CD4-positive, alpha-beta T cell treated with Interleukin-6 for 4 hours (primary cell): ENCODE measurements at regions not wholly inside any gene's neighbourhood (a gene's known extent, or its start where the extent isn't known, plus 50 kb on each side); places are given as distances from the start of the nearest gene placed in this dataset.

Experiments
- DNase-seq: peaks from one replicate; pipeline ENCODE4 v3.0.0-alpha.2; 2020; ENCODE audit warnings: mixed read lengths

GRCh38 chr16:11401161-11402050 lies 56.1 kb downstream of the RMI2 start:
- DNase-seq, result no peak

DNA sequence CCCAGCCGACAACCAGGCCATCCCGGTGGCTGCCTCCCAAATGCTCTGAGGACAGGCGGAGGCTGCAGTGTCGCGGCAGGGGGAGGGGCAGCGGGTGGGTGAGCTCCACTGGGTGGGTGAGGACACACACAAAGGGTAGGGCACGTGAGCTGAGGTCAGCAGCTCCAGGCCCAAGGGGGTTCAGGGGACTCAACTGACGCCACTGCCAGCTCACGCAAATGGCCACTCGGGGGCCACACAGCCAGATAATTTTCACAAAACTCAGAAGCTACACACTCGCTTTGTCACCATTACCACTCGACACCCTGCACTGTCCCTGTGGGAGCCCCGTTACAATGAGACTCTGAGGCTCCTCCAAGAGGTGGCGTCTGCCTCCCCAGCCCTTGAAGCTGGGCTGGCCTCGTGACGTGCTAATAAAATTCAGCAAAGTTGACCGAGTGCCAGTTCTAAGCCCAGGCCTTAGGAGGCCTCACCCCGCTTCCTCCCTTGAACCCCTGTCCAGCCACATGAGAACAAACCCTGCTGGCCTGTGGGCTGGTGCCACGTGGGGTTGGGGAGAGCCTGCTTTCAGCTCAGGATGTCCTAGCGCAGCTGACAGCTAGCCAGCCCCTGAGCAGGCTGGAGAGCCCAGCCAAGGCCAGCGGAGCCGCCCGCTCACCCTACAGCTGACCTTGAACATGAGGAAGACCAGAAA lies 56.9 kb downstream of the RMI2 start:
- no peak for DNase-seq

- no peak for DNase-seq
Measured at GRCh38 chr16:11402745-11403533, 57.7 kb downstream of the RMI2 start.

DNA sequence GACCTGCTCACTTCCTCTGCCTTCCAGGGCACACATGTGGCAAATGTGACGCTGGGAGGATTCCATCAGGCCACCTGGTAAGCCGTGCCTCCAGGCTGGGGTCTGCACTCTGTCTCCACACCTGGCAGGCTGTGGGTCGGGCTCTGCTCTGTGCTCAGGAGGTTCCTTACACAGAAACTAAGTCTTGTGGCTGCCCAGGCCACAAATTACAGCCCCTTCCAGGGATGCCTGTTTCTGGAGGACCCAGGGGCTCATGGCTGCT lies 58.2 kb downstream of the RMI2 start:
- DNase-seq, result no peak

DNA sequence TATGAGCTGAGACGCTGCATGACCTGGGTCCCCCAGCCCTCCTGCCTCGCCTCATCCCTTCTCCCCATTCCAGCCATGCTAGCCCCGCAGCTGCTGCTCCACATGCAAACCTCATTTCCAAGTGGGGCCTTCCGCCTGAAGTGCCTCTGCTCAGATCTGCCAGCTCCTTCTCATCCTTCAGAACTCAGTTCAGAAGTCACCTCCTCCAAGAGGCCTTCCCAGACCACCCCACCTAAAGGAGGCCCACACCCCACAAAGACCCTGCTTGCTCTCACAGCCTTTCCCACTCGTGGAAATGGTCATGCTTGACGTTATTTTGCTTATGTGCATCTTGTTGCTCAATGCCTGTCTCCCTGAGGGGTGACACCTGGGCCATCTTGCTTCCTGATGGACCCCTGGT lies 58.7 kb downstream of the RMI2 start:
- no peak for DNase-seq

DNA sequence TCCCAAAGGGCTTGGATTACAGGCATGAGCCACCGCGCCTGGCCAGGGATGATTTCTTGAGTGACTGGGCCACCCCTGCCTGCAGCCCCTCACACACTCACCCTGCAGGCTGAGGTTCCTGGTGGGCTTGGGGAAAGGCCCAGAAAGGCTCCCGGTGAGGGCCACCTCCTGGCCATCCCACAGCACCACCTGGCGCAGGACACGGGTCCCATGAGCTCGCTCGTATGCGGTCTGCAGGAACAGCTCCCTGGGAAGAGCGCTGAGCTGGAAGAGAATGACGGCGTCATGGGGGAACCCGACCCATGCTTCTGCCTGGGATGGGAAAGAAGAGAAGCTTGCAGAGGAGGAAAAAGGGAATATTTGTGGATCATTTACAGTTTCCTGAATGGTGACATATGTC lies 59.3 kb downstream of the RMI2 start:
- DNase-seq, result no peak

DNA sequence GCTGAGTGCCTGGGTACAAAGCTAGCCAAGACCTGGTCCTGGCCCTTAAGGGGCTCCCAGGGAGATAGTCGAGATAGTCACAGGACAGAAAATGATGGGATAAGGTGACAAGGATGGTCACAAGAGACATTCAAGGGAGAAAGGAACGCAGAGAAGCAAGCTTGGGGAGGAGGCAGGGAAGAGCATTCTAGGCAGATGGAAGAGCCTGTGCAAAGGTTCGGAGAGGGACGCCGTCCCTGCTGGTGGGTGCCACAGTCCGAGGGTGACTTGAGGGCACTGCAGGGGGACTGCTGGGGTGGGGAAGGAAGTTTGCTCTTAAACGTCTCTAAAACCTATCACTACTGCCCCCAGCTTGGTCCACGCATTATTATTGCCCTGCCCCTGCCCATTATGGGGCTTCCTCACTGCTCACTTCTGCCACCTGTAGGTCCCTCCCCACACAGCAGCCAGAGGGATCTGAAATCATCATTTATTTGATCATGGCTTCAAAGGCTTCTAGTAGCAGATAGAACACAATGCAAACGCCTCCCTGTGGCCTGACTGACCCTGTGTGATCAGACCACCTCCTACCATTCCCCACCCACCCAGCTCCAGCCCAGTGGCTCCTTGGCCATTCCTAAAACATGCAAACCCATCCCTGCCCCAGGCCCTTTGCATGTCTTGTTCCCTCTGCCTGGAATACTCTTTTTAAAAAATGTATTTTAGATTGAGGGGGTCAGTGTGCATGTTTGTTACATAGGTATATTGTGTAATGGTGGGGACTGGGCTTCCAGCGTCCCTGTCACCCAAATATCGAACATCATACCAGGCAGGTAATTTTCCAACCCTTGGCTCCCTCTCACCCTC lies 60.3 kb downstream of the RMI2 start:
- peak; percentile 47 for DNase-seq

GRCh38 chr16:11406177-11406560 lies 60.9 kb downstream of the RMI2 start:
- no peak for DNase-seq

DNA sequence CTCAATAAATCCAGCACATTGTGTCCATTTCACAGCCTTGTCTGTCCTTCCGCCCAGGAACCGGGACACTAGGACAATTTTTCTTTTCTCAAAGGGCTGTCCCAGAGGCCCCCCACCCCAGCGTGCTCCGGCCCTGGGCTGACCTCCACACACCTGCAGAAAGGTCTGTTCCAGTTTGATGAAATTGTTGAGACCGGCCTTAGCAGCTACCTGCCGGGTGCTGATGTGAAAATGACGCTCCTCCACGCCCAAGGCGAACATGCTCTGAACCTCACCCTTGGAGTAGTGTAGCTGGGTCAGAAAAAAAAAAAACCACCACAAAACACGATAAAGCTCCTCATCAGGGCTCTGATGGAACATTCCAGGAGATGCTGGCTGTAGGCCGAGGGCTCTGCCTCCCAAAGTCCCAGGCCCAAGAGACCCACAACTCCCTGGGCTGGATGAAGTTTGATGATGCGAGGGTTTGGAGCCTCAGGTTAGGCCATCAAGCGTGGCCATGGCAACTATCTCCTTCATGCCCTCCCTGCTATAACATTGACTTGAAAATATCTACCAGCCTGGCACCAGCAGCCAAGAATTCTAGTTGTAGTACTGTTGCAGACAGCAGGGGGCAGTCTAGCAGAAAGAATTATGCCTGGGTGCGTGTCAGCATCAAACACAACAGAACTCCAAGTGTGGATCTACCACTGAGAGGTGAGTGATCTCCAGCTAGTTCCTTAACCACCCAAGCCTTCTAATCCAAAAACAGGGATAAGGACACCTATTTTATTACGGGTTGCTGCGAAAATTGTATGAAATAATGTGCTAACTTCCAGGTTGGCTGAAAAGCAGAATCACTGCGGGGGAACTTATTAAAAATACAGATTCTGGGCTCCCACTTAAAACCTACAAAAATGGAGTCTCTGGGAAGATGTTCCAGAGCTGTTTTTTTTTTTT lies 62.1 kb downstream of the RMI2 start:
- DNase-seq, result peak; percentile 73

- no peak for DNase-seq
Measured at GRCh38 chr16:11408216-11408615, 63.0 kb downstream of the RMI2 start.

DNA sequence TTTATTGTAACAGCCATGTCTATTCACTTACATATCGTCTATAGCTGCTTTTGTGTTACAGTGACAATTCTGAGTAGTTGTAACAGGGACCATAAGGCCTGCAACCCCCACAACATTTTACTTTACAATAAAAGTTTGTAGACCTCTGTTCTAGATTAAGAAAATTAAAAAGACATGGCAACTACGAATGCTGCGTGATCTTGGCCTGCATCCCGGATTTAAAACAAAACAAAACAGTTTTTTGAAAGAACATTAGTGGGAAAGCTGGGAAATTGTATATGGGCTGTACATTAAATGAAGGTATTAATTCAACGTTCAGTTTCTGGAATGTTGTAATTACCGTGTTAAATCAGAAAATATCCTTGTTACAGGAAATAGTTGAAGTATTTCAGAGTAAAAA lies 64.1 kb downstream of the RMI2 start:
- DNase-seq, result no peak

GRCh38 chr16:11410376-11411058 lies 65.3 kb downstream of the RMI2 start:
- no peak for DNase-seq

- no peak for DNase-seq
Measured at GRCh38 chr16:11411059-11411550, 65.8 kb downstream of the RMI2 start.

DNA sequence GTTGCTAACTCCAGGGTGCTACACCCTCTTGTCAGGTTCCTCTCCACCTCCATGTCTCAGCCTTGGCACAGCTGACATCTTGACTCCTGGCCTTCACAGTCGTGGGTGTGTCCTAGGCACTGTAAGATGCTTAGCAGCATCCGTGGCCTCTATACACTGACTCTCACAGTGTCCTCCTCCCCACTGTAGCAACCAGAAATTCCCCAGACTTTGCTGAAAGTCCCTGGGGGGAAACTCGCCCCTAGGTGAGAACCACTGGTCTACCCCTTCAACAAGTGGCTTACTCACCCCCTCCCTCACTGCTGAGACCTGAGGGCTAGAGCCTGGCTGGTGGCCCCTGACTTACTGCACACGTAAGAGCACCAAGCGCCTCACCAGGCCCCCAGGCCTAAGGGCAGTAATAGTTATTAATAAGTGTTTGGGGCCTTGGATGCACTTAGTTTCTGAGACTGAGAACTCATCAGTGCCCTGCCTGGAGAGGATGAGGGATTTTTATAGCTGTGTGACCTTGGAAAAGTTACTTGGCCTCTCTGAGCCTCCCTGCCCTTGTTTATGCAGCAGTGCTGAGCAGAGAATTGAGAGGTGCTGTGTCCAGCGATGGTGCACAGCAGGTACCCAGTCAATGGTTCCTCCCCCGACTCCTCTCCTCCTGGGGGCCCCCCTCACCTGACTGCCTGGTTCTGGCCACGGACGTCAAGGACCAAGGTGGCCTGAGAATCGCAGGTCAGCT lies 67.1 kb downstream of the RMI2 start:
- DNase-seq, result no peak

- no peak for DNase-seq
Measured at GRCh38 chr16:11412965-11413887, 68.0 kb downstream of the RMI2 start.

- DNase-seq, result no peak
Measured at GRCh38 chr16:11413907-11414595, 68.8 kb downstream of the RMI2 start.

GRCh38 chr16:11414815-11415775 lies 69.8 kb downstream of the RMI2 start:
- no peak for DNase-seq
